ENCODE measurements at regions not wholly inside any gene's neighbourhood (a gene's known extent, or its start where the extent isn't known, plus 50 kb on each side); places are given as distances from the start of the nearest gene placed in this dataset.

DNA sequence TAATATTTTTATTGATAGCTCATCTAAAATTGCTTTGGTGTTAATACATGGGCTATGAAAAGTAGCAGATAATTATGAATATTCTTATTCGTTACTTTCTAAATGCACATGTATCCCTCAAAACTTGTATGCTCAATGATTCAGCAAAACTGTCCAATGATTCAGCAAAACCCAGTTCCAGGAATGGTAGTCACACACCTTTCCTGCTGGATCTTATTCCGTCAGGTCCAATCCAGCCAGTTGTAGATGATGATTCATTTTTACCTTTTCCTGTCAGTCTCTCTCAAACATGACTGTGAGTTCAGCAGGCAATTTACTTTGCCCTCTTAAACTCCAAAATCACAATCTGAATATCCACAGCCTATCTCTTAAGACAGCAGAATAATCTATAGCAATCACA, 1082.6 kb downstream of the EFNB2 start:
- TF ChIP-seq POLR2A (IDR thresholded peaks at IDR 0.05) (no peak), CTCF (IDR thresholded peaks at IDR 0.05) (no peak)
